DND-41 (cell line): ENCODE measurements at regions not wholly inside any gene's neighbourhood (a gene's known extent, or its start where the extent isn't known, plus 50 kb on each side); places are given as distances from the start of the nearest gene placed in this dataset.

Experiments used
- ATAC-seq: fragments of 200-7000 bp; cut with Tn5 transposase; 3 replicates; pipeline ENCODE4 v1.9.1; 2021; ENCODE audit warnings: low read depth; ENCODE audit not compliant: insufficient read depth
- DNase-seq: peaks from one replicate; pipeline ENCODE4 v3.0.0-alpha.2; 2020
- H2AFZ ChIP-seq: 2 replicates; pipeline ENCODE4 v1.6.0; 2012; ENCODE audit warnings: low read depth, low read length
- H3K27ac ChIP-seq: 2 replicates; pipeline ENCODE4 v1.5.1; 2012; ENCODE audit warnings: low read length, inconsistent platforms
- H3K27me3 ChIP-seq: fragments of 200-600 bp; sonication (generic); 2 replicates; pipeline ENCODE4 v1.6.0; 2012; ENCODE audit warnings: low read length, mild to moderate bottlenecking, inconsistent platforms; ENCODE audit not compliant: insufficient read depth, poor library complexity
- H3K36me3 ChIP-seq: 2 replicates; pipeline ENCODE4 v1.5.1; 2012; ENCODE audit warnings: low read length, inconsistent platforms; ENCODE audit not compliant: insufficient read depth
- H3K4me1 ChIP-seq: 2 replicates; pipeline ENCODE4 v1.5.1; 2012; ENCODE audit warnings: mild to moderate bottlenecking, low read length; ENCODE audit not compliant: insufficient read depth
- H3K4me2 ChIP-seq: 2 replicates; pipeline ENCODE4 v1.6.0; 2012; ENCODE audit warnings: mild to moderate bottlenecking, moderate library complexity, low read length, inconsistent platforms; ENCODE audit not compliant: insufficient read depth
- H3K4me3 ChIP-seq, 2 experiments: fragments of 200-600 bp in 1 of 2; shearing (Covaris generic) in 1 of 2; 2 replicates each; pipeline ENCODE4 v1.5.1; 2012 to 2016; ENCODE audit warnings: inconsistent platforms in 2 of 2, low read length in 2 of 2, mild to moderate bottlenecking in 2 of 2, low read depth in 1 of 2, moderate library complexity in 1 of 2
- H3K79me2 ChIP-seq: 2 replicates; pipeline ENCODE4 v1.6.0; 2012; ENCODE audit warnings: low read length, inconsistent platforms; ENCODE audit not compliant: insufficient read depth
- H3K9ac ChIP-seq: 2 replicates; pipeline ENCODE4 v1.6.0; 2012; ENCODE audit warnings: low read depth, mild to moderate bottlenecking, inconsistent platforms, low read length, moderate library complexity
- H3K9me3 ChIP-seq: 2 replicates; pipeline ENCODE4 v1.5.1; 2012; ENCODE audit warnings: low read length, moderate library complexity, mild to moderate bottlenecking, inconsistent platforms; ENCODE audit not compliant: insufficient read depth, severe bottlenecking
- H4K20me1 ChIP-seq: 2 replicates; pipeline ENCODE4 v1.6.0; 2012; ENCODE audit warnings: low read length; ENCODE audit not compliant: insufficient read depth
- EZH2 ChIP-seq: IDR thresholded peaks from 3 replicates; pipeline ENCODE4 v1.6.1; 2012; ENCODE audit warnings: borderline replicate concordance, low read depth, mild to moderate bottlenecking, moderate library complexity, low read length, inconsistent platforms; ENCODE audit not compliant: severe bottlenecking
- TF ChIP-seq, protein P1 (sequence below): IDR thresholded peaks from 2 replicates; pipeline ENCODE4 v1.5.1; 2012; ENCODE audit warnings: borderline replicate concordance, low read length, moderate library complexity, mild to moderate bottlenecking; ENCODE audit not compliant: poor library complexity, severe bottlenecking; ENCODE audit errors: extremely low read depth

DNA sequence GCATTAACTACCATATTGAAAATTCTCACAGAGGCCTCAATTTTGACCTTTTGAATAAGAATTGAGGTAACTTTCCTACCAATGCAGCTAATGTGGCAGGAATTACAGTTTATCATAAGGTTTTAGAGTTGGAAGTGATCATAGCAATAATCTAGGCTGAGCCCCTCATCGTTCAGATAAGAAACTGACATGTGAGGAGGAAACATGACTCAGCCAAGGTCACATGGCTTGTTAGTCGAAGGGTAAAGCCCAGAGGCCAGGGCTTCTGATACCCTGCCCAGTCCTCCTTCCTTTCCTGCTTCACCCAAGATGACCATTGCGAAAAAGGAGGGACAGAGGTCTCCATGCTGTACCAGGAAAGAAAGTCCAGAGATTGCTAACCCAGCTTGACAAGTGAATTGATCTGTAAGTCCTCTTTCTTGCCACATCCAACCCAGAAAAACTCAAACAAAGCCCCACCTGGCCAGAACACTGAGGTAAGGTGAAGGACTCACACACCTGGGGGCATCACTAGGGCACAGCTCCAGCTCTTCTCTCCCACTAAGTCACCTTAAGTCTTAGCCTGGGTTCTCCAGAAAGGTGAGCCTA is 174.8 kb downstream of the EN1 start:
- H3K4me2 ChIP-seq = no peak overlapping the region
- DNase-seq (no peak), ATAC-seq (no peak)
- no peak overlapping the region for H3K4me3 ChIP-seq
- H3K4me1 ChIP-seq = no peaks in the 10 kb centered on the region
- no peaks in the 10 kb centered on the region for H3K79me2 ChIP-seq
- no peak overlapping the region for H3K9ac ChIP-seq
- H2AFZ ChIP-seq = no peak overlapping the region
- no peaks in the 10 kb centered on the region for H4K20me1 ChIP-seq
- TF ChIP-seq EZH2 = no peak
- TF ChIP-seq, protein P1, sequence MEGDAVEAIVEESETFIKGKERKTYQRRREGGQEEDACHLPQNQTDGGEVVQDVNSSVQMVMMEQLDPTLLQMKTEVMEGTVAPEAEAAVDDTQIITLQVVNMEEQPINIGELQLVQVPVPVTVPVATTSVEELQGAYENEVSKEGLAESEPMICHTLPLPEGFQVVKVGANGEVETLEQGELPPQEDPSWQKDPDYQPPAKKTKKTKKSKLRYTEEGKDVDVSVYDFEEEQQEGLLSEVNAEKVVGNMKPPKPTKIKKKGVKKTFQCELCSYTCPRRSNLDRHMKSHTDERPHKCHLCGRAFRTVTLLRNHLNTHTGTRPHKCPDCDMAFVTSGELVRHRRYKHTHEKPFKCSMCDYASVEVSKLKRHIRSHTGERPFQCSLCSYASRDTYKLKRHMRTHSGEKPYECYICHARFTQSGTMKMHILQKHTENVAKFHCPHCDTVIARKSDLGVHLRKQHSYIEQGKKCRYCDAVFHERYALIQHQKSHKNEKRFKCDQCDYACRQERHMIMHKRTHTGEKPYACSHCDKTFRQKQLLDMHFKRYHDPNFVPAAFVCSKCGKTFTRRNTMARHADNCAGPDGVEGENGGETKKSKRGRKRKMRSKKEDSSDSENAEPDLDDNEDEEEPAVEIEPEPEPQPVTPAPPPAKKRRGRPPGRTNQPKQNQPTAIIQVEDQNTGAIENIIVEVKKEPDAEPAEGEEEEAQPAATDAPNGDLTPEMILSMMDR = no peak
- no peak overlapping the region for H3K27ac ChIP-seq
- no peaks in the 10 kb centered on the region for H3K36me3 ChIP-seq
- no peaks in the 10 kb centered on the region for H3K27me3 ChIP-seq
- H3K9me3 ChIP-seq = no peaks in the 10 kb centered on the region

GRCh38 chr2:118671701-118672454 is 175.6 kb downstream of the EN1 start:
- Histone ChIP-seq H3K9ac (no peak overlapping the region), H3K4me3 (no peak overlapping the region), H2AFZ (no peak overlapping the region), H3K36me3 (no peaks in the 10 kb centered on the region), H3K27ac (no peak overlapping the region), H3K4me1 (no peaks in the 10 kb centered on the region), H3K27me3 (no peaks in the 10 kb centered on the region), H3K79me2 (no peaks in the 10 kb centered on the region), H4K20me1 (no peaks in the 10 kb centered on the region), H3K9me3 (no peaks in the 10 kb centered on the region), H3K4me2 (no peak overlapping the region)
- DNase-seq (no peak), ATAC-seq (no peak)
- TF ChIP-seq, protein P1 = no peak
- no peak for TF ChIP-seq EZH2

GRCh38 chr2:118670838-118671237 is 176.6 kb downstream of the EN1 start:
- H3K4me2 ChIP-seq = no peak overlapping the region
- no peaks in the 10 kb centered on the region for H4K20me1 ChIP-seq
- H3K9ac ChIP-seq = no peak overlapping the region
- TF ChIP-seq EZH2 = no peak
- TF ChIP-seq, protein P1 = no peak
- no peak overlapping the region for H3K27ac ChIP-seq
- DNase-seq (no peak), ATAC-seq (no peak)
- H3K79me2 ChIP-seq = no peaks in the 10 kb centered on the region
- no peaks in the 10 kb centered on the region for H3K4me1 ChIP-seq
- H3K27me3 ChIP-seq = no peaks in the 10 kb centered on the region
- H3K36me3 ChIP-seq = no peaks in the 10 kb centered on the region
- no peak overlapping the region for H2AFZ ChIP-seq
- H3K4me3 ChIP-seq = no peak overlapping the region
- H3K9me3 ChIP-seq = no peaks in the 10 kb centered on the region
